Stomach (tissue), 4 donors: ENCODE measurements at regions not wholly inside any gene's neighbourhood (a gene's known extent, or its start where the extent isn't known, plus 50 kb on each side); places are given as distances from the start of the nearest gene placed in this dataset.

Experiments used
- POLR2A ChIP-seq, 4 donors: fragments of 450-650 bp; IDR thresholded peaks; one replicate each; pipeline ENCODE4 v1.6.1; 2016; ENCODE audit warnings: antibody characterized with exemption in 4 of 4, control low read depth in 2 of 4, mild to moderate bottlenecking in 1 of 4, moderate library complexity in 1 of 4
- POLR2AphosphoS5 ChIP-seq, 3 donors: sonication (generic); formaldehyde crosslinking; IDR thresholded peaks; one replicate each; pipeline ENCODE4 v1.6.1; 2016; ENCODE audit warnings: antibody characterized with exemption in 3 of 3

- TF ChIP-seq POLR2AphosphoS5 (IDR thresholded peaks at IDR 0.05) (no peak), POLR2A (IDR thresholded peaks at IDR 0.05) (no peak)
Measured at GRCh38 chr4:111982089-111982488, 163.2 kb upstream of the FAM241A start.
